Calu3 (cell line): ENCODE measurements at regions not wholly inside any gene's neighbourhood (a gene's known extent, or its start where the extent isn't known, plus 50 kb on each side); places are given as distances from the start of the nearest gene placed in this dataset.

Experiments
- BruUV-seq: library from RNA; stranded (reverse); fragments of 400-500 nt; replicated peaks from 2 replicates; lab custom pipeline; 2021; lab: Mats Ljungman, UMichigan
- CTCF ChIA-PET: fragments of 300-600 bp; sonication (Branson Sonifier 250); formaldehyde crosslinking; loops from one replicate; lab custom pipeline; 2022; ENCODE audit warnings: antibody characterized with exemption; lab: Charles Lee
- DNase-seq: peaks from one replicate; pipeline ENCODE4 v3.0.0; 2022
- H3K27ac Mint-ChIP-seq: one replicate; pipeline ENCODE4 v1.8.0; 2022; ENCODE audit warnings: mixed read lengths; ENCODE audit not compliant: unreplicated experiment
- H3K27me3 Mint-ChIP-seq: one replicate; pipeline ENCODE4 v1.8.0; 2022; ENCODE audit warnings: mixed read lengths; ENCODE audit not compliant: unreplicated experiment
- H3K36me3 Mint-ChIP-seq: one replicate; pipeline ENCODE4 v1.8.0; 2022; ENCODE audit warnings: mild to moderate bottlenecking, moderate library complexity, mixed read lengths; ENCODE audit not compliant: insufficient read depth, unreplicated experiment
- H3K4me1 Mint-ChIP-seq: one replicate; pipeline ENCODE4 v1.8.0; 2022; ENCODE audit warnings: mild to moderate bottlenecking, low read depth, mixed read lengths; ENCODE audit not compliant: unreplicated experiment
- H3K4me3 Mint-ChIP-seq: one replicate; pipeline ENCODE4 v1.8.0; 2022; ENCODE audit warnings: mild to moderate bottlenecking, low read depth, moderate library complexity, mixed read lengths; ENCODE audit not compliant: unreplicated experiment
- H3K9me3 Mint-ChIP-seq: one replicate; pipeline ENCODE4 v1.8.0; 2022; ENCODE audit warnings: low read depth, mixed read lengths; ENCODE audit not compliant: unreplicated experiment
- intact Hi-C: fragments of 100-400 bp; cut with micrococcal nuclease; formaldehyde crosslinking; loops from one replicate; pipeline ENCODE4 v1.10.0; 2022; ENCODE audit not compliant: unreplicated experiment
- TF ChIP-seq, protein P1 (sequence below): fragments of 200-600 bp; IDR thresholded peaks from one replicate; pipeline ENCODE4 v1.8.0; 2022; ENCODE audit warnings: antibody characterized with exemption; ENCODE audit not compliant: unreplicated experiment

DNA sequence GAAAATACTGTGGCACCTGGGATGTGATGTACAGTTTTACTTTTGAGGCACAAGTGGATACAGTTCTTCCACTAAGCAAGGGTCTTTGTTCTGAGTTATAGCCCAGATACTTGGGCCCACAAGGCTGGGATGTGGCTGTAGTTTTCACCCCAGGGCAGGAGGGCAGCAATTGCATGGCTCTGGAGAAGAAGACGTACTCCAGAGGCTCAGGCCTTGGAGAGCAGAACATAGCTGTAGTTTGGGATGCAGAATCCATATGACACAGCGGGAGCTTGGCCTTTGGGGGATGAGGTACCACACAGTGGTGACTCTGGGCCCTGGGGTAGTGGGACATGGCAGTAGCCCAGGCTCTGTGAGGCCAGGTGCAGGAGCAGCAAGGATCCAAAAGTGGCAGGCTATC, 110.8 kb upstream of the FSTL4 start:
- H3K27me3 Mint-ChIP-seq, result peaks cover 82% of the 10 kb centered on the region
- intact Hi-C loops, result no loop called here
- no peak overlapping the region for H3K27ac Mint-ChIP-seq
- H3K4me1 Mint-ChIP-seq, result no peaks in the 10 kb centered on the region
- H3K4me3 Mint-ChIP-seq, result no peak overlapping the region
- TF ChIP-seq, protein P1, sequence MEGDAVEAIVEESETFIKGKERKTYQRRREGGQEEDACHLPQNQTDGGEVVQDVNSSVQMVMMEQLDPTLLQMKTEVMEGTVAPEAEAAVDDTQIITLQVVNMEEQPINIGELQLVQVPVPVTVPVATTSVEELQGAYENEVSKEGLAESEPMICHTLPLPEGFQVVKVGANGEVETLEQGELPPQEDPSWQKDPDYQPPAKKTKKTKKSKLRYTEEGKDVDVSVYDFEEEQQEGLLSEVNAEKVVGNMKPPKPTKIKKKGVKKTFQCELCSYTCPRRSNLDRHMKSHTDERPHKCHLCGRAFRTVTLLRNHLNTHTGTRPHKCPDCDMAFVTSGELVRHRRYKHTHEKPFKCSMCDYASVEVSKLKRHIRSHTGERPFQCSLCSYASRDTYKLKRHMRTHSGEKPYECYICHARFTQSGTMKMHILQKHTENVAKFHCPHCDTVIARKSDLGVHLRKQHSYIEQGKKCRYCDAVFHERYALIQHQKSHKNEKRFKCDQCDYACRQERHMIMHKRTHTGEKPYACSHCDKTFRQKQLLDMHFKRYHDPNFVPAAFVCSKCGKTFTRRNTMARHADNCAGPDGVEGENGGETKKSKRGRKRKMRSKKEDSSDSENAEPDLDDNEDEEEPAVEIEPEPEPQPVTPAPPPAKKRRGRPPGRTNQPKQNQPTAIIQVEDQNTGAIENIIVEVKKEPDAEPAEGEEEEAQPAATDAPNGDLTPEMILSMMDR, result no peak
- DNase-seq, result no peak
- no peaks in the 10 kb centered on the region for H3K36me3 Mint-ChIP-seq
- CTCF ChIA-PET, result no interaction called here
- no peaks in the 10 kb centered on the region for H3K9me3 Mint-ChIP-seq
- no TSS peak for BruUV-seq

DNA sequence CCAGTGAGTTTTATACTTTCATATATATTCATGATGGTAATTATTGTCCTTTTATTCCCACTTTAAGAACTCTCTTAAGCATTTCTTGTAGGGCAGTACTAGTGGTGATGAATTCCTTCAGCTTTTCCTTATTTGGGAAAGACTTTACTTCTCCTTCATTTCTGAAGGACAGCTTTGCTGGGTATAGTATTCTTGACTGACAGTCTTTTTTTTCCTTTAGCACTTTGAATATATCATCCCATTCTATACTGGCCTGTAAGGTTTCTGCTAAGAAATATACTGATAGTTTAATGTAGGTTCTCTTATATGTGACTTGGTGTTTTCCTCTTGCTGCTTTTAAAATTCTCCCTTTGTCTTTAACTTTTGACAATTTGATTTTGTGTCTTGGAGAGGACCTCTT, 109.0 kb upstream of the FSTL4 start:
- intact Hi-C loops, result no loop called here
- Mint-ChIP-seq H3K9me3 (no peaks in the 10 kb centered on the region), H3K36me3 (no peaks in the 10 kb centered on the region), H3K4me3 (no peak overlapping the region), H3K27me3 (peaks cover 80% of the 10 kb centered on the region), H3K27ac (no peak overlapping the region), H3K4me1 (no peaks in the 10 kb centered on the region)
- BruUV-seq, result no TSS peak
- TF ChIP-seq, protein P1, result no peak
- DNase-seq, result no peak
- CTCF ChIA-PET, result interaction anchor here (1.0 kb wide), 1 partner anchor 28 kb away, joined by 3 read pairs; no protein-coding TSS in a partner anchor

DNA sequence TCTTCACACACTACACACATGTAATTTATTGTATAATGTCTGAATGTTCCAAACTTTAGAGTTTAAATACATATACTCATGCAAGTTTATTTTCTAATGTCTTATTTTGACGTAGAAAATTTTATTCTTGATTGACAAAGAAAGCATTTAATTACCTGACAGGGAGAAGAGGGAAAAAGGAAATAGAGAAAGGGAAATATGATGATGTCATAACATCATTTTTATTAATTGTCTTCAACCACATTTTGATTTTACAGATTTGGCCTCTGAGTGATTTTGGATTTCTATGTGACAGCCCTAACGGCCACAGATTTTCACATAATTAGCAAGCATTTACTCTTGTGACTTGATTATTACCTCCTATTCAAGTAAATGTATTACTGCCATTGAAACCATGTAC, 106.1 kb upstream of the FSTL4 start:
- no TSS peak for BruUV-seq
- Mint-ChIP-seq H3K4me1 (no peaks in the 10 kb centered on the region), H3K27ac (no peak overlapping the region), H3K9me3 (no peaks in the 10 kb centered on the region), H3K36me3 (no peaks in the 10 kb centered on the region), H3K27me3 (peaks cover 86% of the 10 kb centered on the region), H3K4me3 (no peak overlapping the region)
- CTCF ChIA-PET, result no interaction called here
- DNase-seq, result no peak
- intact Hi-C loops, result no loop called here
- TF ChIP-seq, protein P1, result no peak

DNA sequence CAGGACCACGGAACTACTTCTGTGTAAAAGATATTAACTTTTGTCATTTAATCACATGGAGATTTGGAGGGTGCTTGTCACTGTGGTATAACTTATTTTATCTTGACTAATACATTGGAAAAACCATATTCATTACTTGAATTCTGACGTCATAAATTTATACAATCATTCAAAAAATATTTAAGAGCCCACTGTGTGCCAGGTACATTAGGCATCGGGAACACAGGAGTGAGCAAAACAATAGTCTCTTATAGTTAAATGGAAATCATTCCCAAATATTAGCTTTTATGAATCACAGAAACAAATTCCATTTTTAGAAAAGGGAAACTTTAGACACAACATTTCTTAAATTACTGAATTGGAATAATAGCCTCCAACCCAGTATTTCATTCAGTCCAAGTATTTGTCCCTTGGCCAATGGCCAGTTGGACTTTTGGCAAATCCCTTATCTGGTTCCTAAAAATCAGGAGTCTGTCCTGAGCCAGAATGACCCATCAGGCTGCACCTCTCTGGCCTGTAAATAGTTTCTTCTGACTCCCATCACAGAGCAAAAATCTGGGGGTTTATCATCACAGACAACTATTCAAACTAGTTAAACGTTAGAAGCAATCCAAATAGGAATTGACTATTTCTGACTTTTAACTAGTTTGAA, 104.3 kb upstream of the FSTL4 start:
- Mint-ChIP-seq H3K4me3 (no peak overlapping the region), H3K27me3 (peaks cover 86% of the 10 kb centered on the region), H3K36me3 (no peaks in the 10 kb centered on the region), H3K9me3 (no peaks in the 10 kb centered on the region), H3K4me1 (no peaks in the 10 kb centered on the region), H3K27ac (no peak overlapping the region)
- intact Hi-C loops, result no loop called here
- TF ChIP-seq, protein P1, result no peak
- BruUV-seq, result no TSS peak
- CTCF ChIA-PET, result no interaction called here
- DNase-seq, result no peak
